MCF 10A (cell line): ENCODE measurements at regions not wholly inside any gene's neighbourhood (a gene's known extent, or its start where the extent isn't known, plus 50 kb on each side); places are given as distances from the start of the nearest gene placed in this dataset.

Source experiments
- BruUV-seq: library from RNA; stranded (reverse); fragments of 400-500 nt; replicated peaks from 2 replicates; lab custom pipeline; 2021; lab: Mats Ljungman, UMichigan
- CTCF ChIA-PET: fragments of 300-600 bp; sonication (Branson Sonifier 250); formaldehyde crosslinking; extraction: SDS; loops from one replicate; lab custom pipeline; 2021; ENCODE audit warnings: antibody characterized with exemption, inconsistent platforms; lab: Yijun Ruan, JAX
- POLR2A ChIA-PET: fragments of 300-600, 350-650 bp; sonication (Branson Sonifier 250); formaldehyde crosslinking; extraction: SDS; loops from one replicate; lab custom pipeline; 2020; ENCODE audit warnings: antibody characterized with exemption, inconsistent platforms; lab: Yijun Ruan, JAX
- DNase-seq: peaks from one replicate; pipeline ENCODE4 v3.0.0-alpha.2; 2018; ENCODE audit not compliant: unreplicated experiment
- H3K27ac Mint-ChIP-seq: one replicate; pipeline ENCODE4 v1.8.0; 2022; ENCODE audit warnings: mild to moderate bottlenecking, low read depth, mixed read lengths; ENCODE audit not compliant: unreplicated experiment
- H3K27me3 Mint-ChIP-seq: one replicate; pipeline ENCODE4 v1.8.0; 2022; ENCODE audit warnings: mixed read lengths; ENCODE audit not compliant: insufficient read depth, unreplicated experiment
- H3K36me3 Mint-ChIP-seq: one replicate; pipeline ENCODE4 v1.8.0; 2022; ENCODE audit warnings: mild to moderate bottlenecking, moderate library complexity, mixed read lengths; ENCODE audit not compliant: insufficient read depth, unreplicated experiment
- H3K4me1 Mint-ChIP-seq: one replicate; pipeline ENCODE4 v1.8.0; 2022; ENCODE audit warnings: mixed read lengths; ENCODE audit not compliant: insufficient read depth, unreplicated experiment
- H3K4me3 Mint-ChIP-seq: one replicate; pipeline ENCODE4 v1.8.0; 2022; ENCODE audit warnings: mild to moderate bottlenecking, moderate library complexity, mixed read lengths; ENCODE audit not compliant: unreplicated experiment
- H3K9me3 Mint-ChIP-seq: one replicate; pipeline ENCODE4 v1.8.0; 2022; ENCODE audit warnings: mixed read lengths; ENCODE audit not compliant: unreplicated experiment
- intact Hi-C: fragments of 100-400 bp; cut with micrococcal nuclease; formaldehyde crosslinking; loops from 2 replicates; pipeline ENCODE4 v1.14.1; 2022
- TF ChIP-seq, protein P1 (sequence below): fragments of 200-600 bp; IDR thresholded peaks from one replicate; pipeline ENCODE4 v1.8.0; 2022; ENCODE audit warnings: antibody characterized with exemption, mild to moderate bottlenecking; ENCODE audit not compliant: unreplicated experiment

DNA sequence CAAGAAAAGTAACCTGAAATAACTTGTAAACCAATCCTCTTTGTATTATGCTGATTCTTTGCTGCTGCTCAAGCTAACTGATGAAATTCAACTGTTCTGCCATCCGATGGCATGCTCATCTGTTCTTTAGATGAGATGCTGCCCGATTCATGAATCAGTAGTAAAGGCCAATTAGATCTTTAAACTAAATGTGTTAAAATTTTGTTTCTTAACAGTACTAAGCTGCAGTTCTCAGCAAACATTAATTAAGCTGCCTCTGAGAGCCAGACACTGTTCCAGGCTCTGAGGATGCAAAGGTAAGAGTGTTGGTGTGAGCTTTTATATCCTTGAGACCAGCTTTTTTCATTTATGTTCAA lies 77.0 kb upstream of the NT5E start:
- intact Hi-C loops: no loop called here
- TF ChIP-seq, protein P1, sequence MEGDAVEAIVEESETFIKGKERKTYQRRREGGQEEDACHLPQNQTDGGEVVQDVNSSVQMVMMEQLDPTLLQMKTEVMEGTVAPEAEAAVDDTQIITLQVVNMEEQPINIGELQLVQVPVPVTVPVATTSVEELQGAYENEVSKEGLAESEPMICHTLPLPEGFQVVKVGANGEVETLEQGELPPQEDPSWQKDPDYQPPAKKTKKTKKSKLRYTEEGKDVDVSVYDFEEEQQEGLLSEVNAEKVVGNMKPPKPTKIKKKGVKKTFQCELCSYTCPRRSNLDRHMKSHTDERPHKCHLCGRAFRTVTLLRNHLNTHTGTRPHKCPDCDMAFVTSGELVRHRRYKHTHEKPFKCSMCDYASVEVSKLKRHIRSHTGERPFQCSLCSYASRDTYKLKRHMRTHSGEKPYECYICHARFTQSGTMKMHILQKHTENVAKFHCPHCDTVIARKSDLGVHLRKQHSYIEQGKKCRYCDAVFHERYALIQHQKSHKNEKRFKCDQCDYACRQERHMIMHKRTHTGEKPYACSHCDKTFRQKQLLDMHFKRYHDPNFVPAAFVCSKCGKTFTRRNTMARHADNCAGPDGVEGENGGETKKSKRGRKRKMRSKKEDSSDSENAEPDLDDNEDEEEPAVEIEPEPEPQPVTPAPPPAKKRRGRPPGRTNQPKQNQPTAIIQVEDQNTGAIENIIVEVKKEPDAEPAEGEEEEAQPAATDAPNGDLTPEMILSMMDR: no peak
- ChIA-PET POLR2A (interaction anchor here (1.0 kb wide), 1 partner anchor 32 kb away, joined by 3 read pairs; no protein-coding TSS in a partner anchor), CTCF (interaction anchor here (0.6 to 1.2 kb wide), 4 partner anchors 18 to 1648 kb away, joined by 3 read pairs; no protein-coding TSS in a partner anchor)
- no peaks in the 10 kb centered on the region for H3K36me3 Mint-ChIP-seq
- H3K27ac Mint-ChIP-seq: no peak overlapping the region
- no peaks in the 10 kb centered on the region for H3K9me3 Mint-ChIP-seq
- DNase-seq: no peak
- H3K27me3 Mint-ChIP-seq: no peaks in the 10 kb centered on the region
- BruUV-seq: no TSS peak
- no peak overlapping the region for H3K4me3 Mint-ChIP-seq
- H3K4me1 Mint-ChIP-seq: peaks cover 5% of the 10 kb centered on the region

DNA sequence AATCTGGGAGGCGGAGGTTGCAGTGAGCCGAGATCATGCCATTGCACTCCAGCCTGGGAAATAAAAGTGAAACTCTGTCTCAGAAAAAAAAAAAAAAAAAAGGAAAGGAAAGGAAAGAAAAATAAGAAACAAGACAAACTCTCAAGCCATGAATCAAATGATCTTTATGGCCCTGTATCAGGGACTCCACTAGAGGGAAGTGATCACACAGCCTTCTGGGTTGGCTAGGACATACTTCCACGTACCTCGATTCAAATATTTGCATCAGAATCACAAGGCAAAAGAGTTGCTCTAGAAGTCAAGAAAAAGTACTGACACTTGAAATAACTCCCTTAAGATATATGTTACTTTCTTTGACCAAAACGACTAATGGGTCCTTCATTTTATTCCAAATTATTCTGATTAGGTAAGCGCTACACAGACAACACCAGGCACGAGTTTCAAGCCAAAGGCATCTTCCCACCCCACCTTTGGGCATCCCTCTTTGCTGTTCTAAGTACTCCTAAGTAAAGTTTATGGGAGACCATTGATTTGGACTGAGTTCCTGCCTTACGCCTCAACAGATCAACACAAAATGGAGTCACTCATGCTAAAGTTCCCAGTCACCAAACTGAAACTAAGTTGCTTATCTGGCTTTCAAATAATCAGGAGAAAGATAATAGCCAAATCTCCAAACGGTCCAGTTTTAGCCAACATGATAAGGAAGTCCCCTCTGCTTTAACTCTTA lies 77.5 kb upstream of the NT5E start:
- no peak overlapping the region for H3K27ac Mint-ChIP-seq
- no peaks in the 10 kb centered on the region for H3K9me3 Mint-ChIP-seq
- H3K36me3 Mint-ChIP-seq: no peaks in the 10 kb centered on the region
- TF ChIP-seq, protein P1: no peak
- no peak overlapping the region for H3K4me3 Mint-ChIP-seq
- ChIA-PET CTCF (interaction anchor here (0.6 to 1.5 kb wide), 3 partner anchors 110 to 1154 kb away, joined by 3 to 5 read pairs (median 3); no protein-coding TSS in a partner anchor), POLR2A (interaction anchor here (1.0 kb wide), 1 partner anchor 33 kb away, joined by 3 read pairs; no protein-coding TSS in a partner anchor)
- intact Hi-C loops: no loop called here
- no peak for DNase-seq
- peaks cover 5% of the 10 kb centered on the region for H3K4me1 Mint-ChIP-seq
- no TSS peak for BruUV-seq
- no peaks in the 10 kb centered on the region for H3K27me3 Mint-ChIP-seq

DNA sequence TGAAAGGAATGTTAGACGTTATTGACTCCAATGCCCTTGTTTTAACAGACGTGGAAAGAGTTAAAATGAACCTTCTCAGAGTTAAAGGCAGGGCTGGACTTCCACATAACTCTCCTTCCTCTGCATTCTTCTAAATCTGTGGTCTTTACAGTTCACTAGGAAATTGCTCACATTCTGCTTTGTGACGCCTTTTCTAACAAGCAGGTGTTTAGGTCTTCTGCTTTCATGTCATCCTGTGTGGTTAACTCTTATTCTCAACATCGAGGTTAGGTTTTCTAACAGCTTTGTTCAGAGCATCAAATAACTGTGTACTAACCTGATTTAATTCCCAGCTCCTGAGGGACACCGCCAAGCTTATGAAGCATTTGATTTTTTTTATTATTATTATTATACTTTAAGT lies 81.3 kb upstream of the NT5E start:
- no peak for DNase-seq
- no TSS peak for BruUV-seq
- Mint-ChIP-seq H3K4me3 (no peak overlapping the region), H3K9me3 (no peaks in the 10 kb centered on the region), H3K36me3 (no peaks in the 10 kb centered on the region), H3K4me1 (peaks cover 5% of the 10 kb centered on the region), H3K27ac (no peak overlapping the region), H3K27me3 (no peaks in the 10 kb centered on the region)
- CTCF ChIA-PET: no interaction called here
- TF ChIP-seq, protein P1: no peak
- intact Hi-C loops: no loop called here
- POLR2A ChIA-PET: no interaction called here

DNA sequence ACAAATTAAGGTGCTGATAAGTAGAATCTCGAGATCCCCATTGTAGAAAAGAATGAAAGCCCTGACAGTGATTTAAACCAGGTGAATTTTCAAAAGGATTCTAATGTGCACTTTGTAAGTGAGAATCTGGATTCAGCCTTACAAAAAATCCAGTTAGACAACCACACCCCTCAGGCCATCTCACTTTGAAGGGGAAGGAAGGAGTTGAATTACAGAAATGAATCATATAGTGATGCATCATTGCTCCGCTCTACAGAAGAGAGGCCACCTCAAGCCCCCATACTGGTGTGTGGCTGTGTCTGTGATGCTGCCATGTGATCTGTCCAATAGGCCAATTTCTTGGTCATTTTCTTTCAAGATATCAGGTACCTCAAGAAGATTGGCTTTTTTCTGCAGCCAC lies 85.5 kb upstream of the NT5E start:
- TF ChIP-seq, protein P1: no peak
- DNase-seq: peak; percentile 67
- no peak overlapping the region for H3K27ac Mint-ChIP-seq
- POLR2A ChIA-PET: interaction anchor here (0.6 kb wide), 1 partner anchor 9 kb away, joined by 3 read pairs; no protein-coding TSS in a partner anchor
- no peaks in the 10 kb centered on the region for H3K36me3 Mint-ChIP-seq
- H3K4me1 Mint-ChIP-seq: peaks cover 17% of the 10 kb centered on the region
- CTCF ChIA-PET: no interaction called here
- intact Hi-C loops: no loop called here
- no peaks in the 10 kb centered on the region for H3K9me3 Mint-ChIP-seq
- H3K4me3 Mint-ChIP-seq: no peak overlapping the region
- H3K27me3 Mint-ChIP-seq: no peaks in the 10 kb centered on the region
- no TSS peak for BruUV-seq
